ENCODE measurements at regions not wholly inside any gene's neighbourhood (a gene's known extent, or its start where the extent isn't known, plus 50 kb on each side); places are given as distances from the start of the nearest gene placed in this dataset.
"Not testable (repeated sequence)": the region's sequence is repeated elsewhere in the genome, so short reads cannot be mapped to it uniquely, and the experiment has no call there.

GRCh38 chr9:40911647-40912046, 216.8 kb downstream of the FOXD4L6 start:
- intact Hi-C loops (cut with micrococcal nuclease) = no loop called here
- no peak overlapping the region for H3K27ac Mint-ChIP-seq
- H3K4me3 ChIP-seq (replicated peaks in 1 of 3; ENCODE audit: low read depth in 2 of 3, low read length in 3 of 3) = no peak overlapping the region
- no peak overlapping the region for H3K4me3 Mint-ChIP-seq
- peaks cover 53 to 91% (median 87%) of the 10 kb centered on the region in 7 donors for H3K9me3 Mint-ChIP-seq
- no peaks in the 10 kb centered on the region for H4K20me1 ChIP-seq (ENCODE audit: insufficient read depth, low read length)
- no peak for TF ChIP-seq CTCF (IDR thresholded peaks at IDR 0.05)
- no peaks in the 10 kb centered on the region for H3K27me3 ChIP-seq (ENCODE audit: control insufficient read depth in 2 of 2, insufficient read depth in 2 of 2, low read length in 2 of 2)
- H3K79me2 ChIP-seq (ENCODE audit: insufficient read depth, low read length) = no peaks in the 10 kb centered on the region
- no peak overlapping the region for H3K4me2 ChIP-seq (replicated peaks; ENCODE audit: extremely low read depth, low read length, poor library complexity, severe bottlenecking)
- DNase-seq = no peak
- H2AFZ ChIP-seq (ENCODE audit: insufficient read depth, low read depth, low read length, poor library complexity, severe bottlenecking) = no peak overlapping the region
- H3K36me3 ChIP-seq (replicated peaks in 1 of 2; ENCODE audit: control insufficient read depth in 1 of 2, insufficient read depth in 2 of 2, low read length in 2 of 2) = no peaks in the 10 kb centered on the region
- no peaks in the 10 kb centered on the region for H3K4me1 ChIP-seq (ENCODE audit: control insufficient read depth in 1 of 2, insufficient read depth in 2 of 2, low read length in 2 of 2)
- no peaks in the 10 kb centered on the region for H3K36me3 Mint-ChIP-seq
- H3K27ac ChIP-seq (ENCODE audit: low read depth in 1 of 2, low read length in 2 of 2) = no peak overlapping the region
- H3K27me3 Mint-ChIP-seq (ENCODE audit: low read depth in 3 of 3) = no peaks in the 10 kb centered on the region
- H3K9ac ChIP-seq (ENCODE audit: insufficient read depth, low read length, poor library complexity, severe bottlenecking) = no peak overlapping the region
- 88% methylated on average over 4 of the region's 5 CpGs for WGBS (ENCODE audit: insufficient coverage)
- H3K4me1 Mint-ChIP-seq = no peaks in the 10 kb centered on the region
- peaks cover 78 to 99% of the 10 kb centered on the region in 2 donors for H3K9me3 ChIP-seq (replicated peaks in 1 of 2; ENCODE audit: control insufficient read depth in 1 of 2, insufficient read depth in 1 of 2, low read length in 2 of 2)

GRCh38 chr9:40910995-40911394, 217.5 kb downstream of the FOXD4L6 start:
- DNase-seq; H3K4me1 Mint-ChIP-seq; H3K4me3 ChIP-seq (replicated peaks in 1 of 3; ENCODE audit: low read depth in 2 of 3, low read length in 3 of 3); H3K4me2 ChIP-seq (replicated peaks; ENCODE audit: extremely low read depth, low read length, poor library complexity, severe bottlenecking); H3K79me2 ChIP-seq (ENCODE audit: insufficient read depth, low read length); H3K27me3 Mint-ChIP-seq (ENCODE audit: low read depth in 3 of 3); H3K9ac ChIP-seq (ENCODE audit: insufficient read depth, low read length, poor library complexity, severe bottlenecking); H3K36me3 ChIP-seq (replicated peaks in 1 of 2; ENCODE audit: control insufficient read depth in 1 of 2, insufficient read depth in 2 of 2, low read length in 2 of 2); H4K20me1 ChIP-seq (ENCODE audit: insufficient read depth, low read length); H2AFZ ChIP-seq (ENCODE audit: insufficient read depth, low read depth, low read length, poor library complexity, severe bottlenecking); H3K27me3 ChIP-seq (ENCODE audit: control insufficient read depth in 2 of 2, insufficient read depth in 2 of 2, low read length in 2 of 2); H3K4me1 ChIP-seq (ENCODE audit: control insufficient read depth in 1 of 2, insufficient read depth in 2 of 2, low read length in 2 of 2); H3K36me3 Mint-ChIP-seq; H3K27ac Mint-ChIP-seq; intact Hi-C loops (cut with micrococcal nuclease); H3K27ac ChIP-seq (ENCODE audit: low read depth in 1 of 2, low read length in 2 of 2); H3K4me3 Mint-ChIP-seq: not testable (repeated sequence)
- H3K9me3 Mint-ChIP-seq = peaks cover 48 to 89% (median 84%) of the 10 kb centered on the region in 7 donors
- WGBS (ENCODE audit: insufficient coverage) = 89% methylated on average over 7 of the region's 8 CpGs
- H3K9me3 ChIP-seq (replicated peaks in 1 of 2; ENCODE audit: control insufficient read depth in 1 of 2, insufficient read depth in 1 of 2, low read length in 2 of 2) = peaks cover 71 to 99% of the 10 kb centered on the region in 2 donors
